Prostate gland (tissue), 2 donors: ENCODE measurements at regions not wholly inside any gene's neighbourhood (a gene's known extent, or its start where the extent isn't known, plus 50 kb on each side); places are given as distances from the start of the nearest gene placed in this dataset.

Source experiments
- DNase-seq: peaks from one replicate; pipeline ENCODE4 v3.0.0-alpha.2; 2019; ENCODE audit warnings: low spot score
- H3K27ac ChIP-seq, 2 donors: fragments of 200-600 bp; sonication (generic); 2 replicates each; pipeline ENCODE4 v1.5.1; 2017 to 2019
- H3K27me3 ChIP-seq: fragments of 200-600 bp; sonication (generic); replicated peaks from 2 replicates; pipeline ENCODE4 v1.5.1; 2019; ENCODE audit not compliant: insufficient read depth
- H3K36me3 ChIP-seq, 2 donors: fragments of 200-600 bp; sonication (generic); 1 replicate in 1 of 2; 2 replicates in 1 of 2; pipeline versions ENCODE4 v1.5.1 to v1.8.1; 2017 to 2019
- H3K4me1 ChIP-seq: fragments of 200-600 bp; sonication (generic); replicated peaks from 2 replicates; pipeline ENCODE4 v1.5.1; 2019
- H3K4me3 ChIP-seq, 2 donors: fragments of 200-600 bp; sonication (generic); 2 replicates each; pipeline ENCODE4 v1.5.1; 2017 to 2019
- H3K9me3 ChIP-seq: fragments of 200-600 bp; sonication (generic); 2 replicates; pipeline ENCODE4 v1.5.1; 2017
- CTCF ChIP-seq, 4 experiments: fragments of 200-600 bp in 2 of 4; fragments of 450-650 bp in 2 of 4; sonication (generic) in 2 of 4; IDR thresholded peaks; 1 replicate in 3 of 4; 2 replicates in 1 of 4; pipeline ENCODE4 v1.5.1; 2016 to 2019; ENCODE audit warnings: antibody characterized with exemption in 4 of 4, mild to moderate bottlenecking in 2 of 4, moderate library complexity in 2 of 4
- POLR2A ChIP-seq: fragments of 450-650 bp; IDR thresholded peaks from one replicate; pipeline ENCODE4 v1.6.1; 2016; ENCODE audit warnings: antibody characterized with exemption, mild to moderate bottlenecking
- POLR2AphosphoS5 ChIP-seq: sonication (generic); formaldehyde crosslinking; IDR thresholded peaks from one replicate; pipeline ENCODE4 v1.6.1; 2017; ENCODE audit warnings: antibody characterized with exemption
- WGBS: methylation state at CpG from one replicate; pipeline ENCODE4 v1.1.5; 2018; 5-methylcytosine and 5-hydroxymethylcytosine counted together
- intact Hi-C: fragments of 100-400 bp; cut with DNase I; formaldehyde crosslinking; loops from one replicate; pipeline ENCODE4 v1.14.2; 2022

GRCh38 chr21:25496825-25497482 is 110.3 kb downstream of the MRPL39 start:
- no peak overlapping the region for H3K4me3 ChIP-seq
- 91% methylated on average over 2 of the region's 2 CpGs for WGBS
- no peaks in the 10 kb centered on the region for H3K27me3 ChIP-seq
- intact Hi-C loops, result no loop called here
- no peak for TF ChIP-seq CTCF (IDR thresholded peaks at IDR 0.05)
- TF ChIP-seq POLR2A, result no peak
- TF ChIP-seq POLR2AphosphoS5, result no peak
- no peaks in the 10 kb centered on the region for H3K4me1 ChIP-seq
- H3K9me3 ChIP-seq, result no peaks in the 10 kb centered on the region
- no peak for DNase-seq
- H3K36me3 ChIP-seq, result no peaks in the 10 kb centered on the region
- H3K27ac ChIP-seq, result no peak overlapping the region

- no peaks in the 10 kb centered on the region for H3K36me3 ChIP-seq
- TF ChIP-seq CTCF (IDR thresholded peaks at IDR 0.05) (no peak), POLR2AphosphoS5 (no peak), POLR2A (no peak)
- H3K27me3 ChIP-seq, result no peaks in the 10 kb centered on the region
- H3K4me1 ChIP-seq, result no peaks in the 10 kb centered on the region
- no peak overlapping the region for H3K27ac ChIP-seq
- intact Hi-C loops, result no loop called here
- no peaks in the 10 kb centered on the region for H3K9me3 ChIP-seq
- WGBS, result 54% methylated on average over 1 of the region's 1 CpG
- no peak overlapping the region for H3K4me3 ChIP-seq
- DNase-seq, result no peak
Measured at GRCh38 chr21:25494804-25495203, 112.5 kb downstream of the MRPL39 start.

GRCh38 chr21:25493722-25494121 is 113.6 kb downstream of the MRPL39 start:
- Histone ChIP-seq H3K27me3 (no peaks in the 10 kb centered on the region), H3K36me3 (no peaks in the 10 kb centered on the region), H3K27ac (no peak overlapping the region), H3K4me3 (no peak overlapping the region), H3K4me1 (no peaks in the 10 kb centered on the region), H3K9me3 (no peaks in the 10 kb centered on the region)
- DNase-seq, result no peak
- TF ChIP-seq POLR2AphosphoS5, result no peak
- intact Hi-C loops, result no loop called here
- WGBS, result 91% methylated on average over 2 of the region's 2 CpGs

- H3K9me3 ChIP-seq, result no peaks in the 10 kb centered on the region
- no peak overlapping the region for H3K27ac ChIP-seq
- DNase-seq, result no peak
- 92% methylated on average over 5 of the region's 5 CpGs for WGBS
- H3K4me3 ChIP-seq, result no peak overlapping the region
- H3K27me3 ChIP-seq, result no peaks in the 10 kb centered on the region
- H3K4me1 ChIP-seq, result no peaks in the 10 kb centered on the region
- H3K36me3 ChIP-seq, result no peaks in the 10 kb centered on the region
- intact Hi-C loops, result no loop called here
- no peak for TF ChIP-seq POLR2AphosphoS5
- TF ChIP-seq POLR2A, result no peak
- TF ChIP-seq CTCF (IDR thresholded peaks at IDR 0.05), result no peak
Measured at GRCh38 chr21:25491267-25491666, 116.0 kb downstream of the MRPL39 start.

GRCh38 chr21:25490742-25491141 is 116.5 kb downstream of the MRPL39 start:
- no peaks in the 10 kb centered on the region for H3K36me3 ChIP-seq
- no peaks in the 10 kb centered on the region for H3K27me3 ChIP-seq
- intact Hi-C loops, result no loop called here
- no peak overlapping the region for H3K27ac ChIP-seq
- H3K4me3 ChIP-seq, result no peak overlapping the region
- H3K4me1 ChIP-seq, result no peaks in the 10 kb centered on the region
- TF ChIP-seq CTCF (IDR thresholded peaks at IDR 0.05), result no peak
- no peak for TF ChIP-seq POLR2A
- no peak for TF ChIP-seq POLR2AphosphoS5
- H3K9me3 ChIP-seq, result no peaks in the 10 kb centered on the region
- no peak for DNase-seq
